ENCODE measurements at regions not wholly inside any gene's neighbourhood (a gene's known extent, or its start where the extent isn't known, plus 50 kb on each side); places are given as distances from the start of the nearest gene placed in this dataset.

DNA sequence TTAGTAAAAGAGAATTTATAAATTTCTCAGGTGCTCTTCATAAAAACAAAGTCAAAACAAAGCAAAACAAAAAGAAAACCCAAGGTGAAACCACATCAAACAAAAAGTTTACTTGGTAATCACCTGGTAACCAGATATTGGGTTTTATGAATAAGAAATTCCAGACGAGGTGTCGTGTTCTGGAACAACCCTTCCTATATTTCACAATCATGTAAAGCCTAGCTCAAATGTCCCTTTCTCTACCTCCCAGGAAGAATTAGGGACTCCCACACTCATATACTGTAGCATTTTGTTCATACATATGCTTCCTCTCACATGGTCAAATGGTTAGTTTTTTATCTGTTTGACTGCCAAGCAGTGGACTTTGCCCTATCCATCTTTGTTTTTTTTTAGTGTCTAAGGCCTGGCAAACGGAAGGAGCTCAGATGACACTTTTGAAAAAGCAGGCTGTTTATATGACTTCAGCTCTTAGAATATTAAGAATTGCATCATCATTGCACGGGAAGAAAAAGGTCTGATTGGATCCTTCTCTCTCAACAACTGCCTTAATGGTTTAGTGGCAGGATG lies 326.7 kb upstream of the TBL1XR1 start:
- DNase-seq (ENCODE audit: low spot score) (no peak), ATAC-seq (ENCODE audit: low FRiP score) (no peak)
- TF ChIP-seq, protein P1, sequence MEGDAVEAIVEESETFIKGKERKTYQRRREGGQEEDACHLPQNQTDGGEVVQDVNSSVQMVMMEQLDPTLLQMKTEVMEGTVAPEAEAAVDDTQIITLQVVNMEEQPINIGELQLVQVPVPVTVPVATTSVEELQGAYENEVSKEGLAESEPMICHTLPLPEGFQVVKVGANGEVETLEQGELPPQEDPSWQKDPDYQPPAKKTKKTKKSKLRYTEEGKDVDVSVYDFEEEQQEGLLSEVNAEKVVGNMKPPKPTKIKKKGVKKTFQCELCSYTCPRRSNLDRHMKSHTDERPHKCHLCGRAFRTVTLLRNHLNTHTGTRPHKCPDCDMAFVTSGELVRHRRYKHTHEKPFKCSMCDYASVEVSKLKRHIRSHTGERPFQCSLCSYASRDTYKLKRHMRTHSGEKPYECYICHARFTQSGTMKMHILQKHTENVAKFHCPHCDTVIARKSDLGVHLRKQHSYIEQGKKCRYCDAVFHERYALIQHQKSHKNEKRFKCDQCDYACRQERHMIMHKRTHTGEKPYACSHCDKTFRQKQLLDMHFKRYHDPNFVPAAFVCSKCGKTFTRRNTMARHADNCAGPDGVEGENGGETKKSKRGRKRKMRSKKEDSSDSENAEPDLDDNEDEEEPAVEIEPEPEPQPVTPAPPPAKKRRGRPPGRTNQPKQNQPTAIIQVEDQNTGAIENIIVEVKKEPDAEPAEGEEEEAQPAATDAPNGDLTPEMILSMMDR (IDR thresholded peaks at IDR 0.05): no peak

- ATAC-seq (ENCODE audit: low FRiP score) (no peak), DNase-seq (ENCODE audit: low spot score) (no peak)
- TF ChIP-seq, protein P1 (IDR thresholded peaks at IDR 0.05): no peak
Observed at GRCh38 chr3:177524742-177525141, 327.5 kb upstream of the TBL1XR1 start.

- no peak for ATAC-seq (ENCODE audit: low FRiP score)
- TF ChIP-seq, protein P1 (IDR thresholded peaks at IDR 0.05): no peak
- DNase-seq (ENCODE audit: low spot score): no peak
Observed at GRCh38 chr3:177525414-177525813, 328.1 kb upstream of the TBL1XR1 start.

GRCh38 chr3:177525987-177526712 lies 328.9 kb upstream of the TBL1XR1 start:
- TF ChIP-seq, protein P1 (IDR thresholded peaks at IDR 0.05): no peak
- ATAC-seq (ENCODE audit: low FRiP score) (no peak), DNase-seq (ENCODE audit: low spot score) (no peak)

- ATAC-seq (ENCODE audit: low FRiP score): no peak
- DNase-seq (ENCODE audit: low spot score): no peak
- TF ChIP-seq, protein P1 (IDR thresholded peaks at IDR 0.05): no peak
Observed at GRCh38 chr3:177527182-177527581, 329.9 kb upstream of the TBL1XR1 start.

DNA sequence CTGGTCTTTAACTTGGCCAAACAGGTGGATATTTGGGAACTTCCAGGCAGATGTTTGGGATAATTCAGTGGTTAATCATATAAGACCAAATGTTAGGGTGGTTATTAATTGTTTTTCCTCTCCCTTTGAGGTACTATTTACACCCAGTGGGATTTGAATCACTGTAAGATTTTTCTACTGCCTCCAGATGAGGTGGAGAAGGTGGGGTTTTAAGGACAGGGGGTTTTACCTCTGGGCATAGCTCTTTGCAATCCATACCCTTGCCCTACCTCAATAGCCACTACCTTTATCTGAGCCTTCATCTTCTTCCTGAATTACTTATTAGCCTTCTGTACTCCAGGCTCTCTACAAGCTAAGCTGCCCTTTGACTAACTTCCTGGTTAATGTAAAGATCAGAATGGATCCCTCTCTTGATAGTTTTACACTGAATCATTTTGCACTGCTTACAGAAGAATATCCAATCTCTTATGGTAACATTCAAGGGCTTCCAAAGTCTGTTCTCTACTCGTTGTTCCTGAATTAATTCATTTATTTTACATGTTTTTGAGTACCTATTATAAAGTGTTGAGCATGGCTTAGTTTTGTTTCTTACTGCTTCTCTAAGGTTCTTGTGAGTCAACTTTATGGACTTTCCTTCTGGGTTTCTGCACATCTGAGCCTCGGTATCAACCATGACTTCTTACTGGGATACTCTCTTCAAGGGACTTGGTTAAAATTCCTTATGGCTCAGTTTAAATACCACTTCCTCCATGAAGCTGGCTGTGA lies 331.2 kb upstream of the TBL1XR1 start:
- no peak for DNase-seq (ENCODE audit: low spot score)
- TF ChIP-seq, protein P1 (IDR thresholded peaks at IDR 0.05): no peak
- ATAC-seq (ENCODE audit: low FRiP score): no peak

Measured in omental fat pad (tissue), 3 donors.